Ovary (tissue), 7 donors: ENCODE measurements at regions not wholly inside any gene's neighbourhood (a gene's known extent, or its start where the extent isn't known, plus 50 kb on each side); places are given as distances from the start of the nearest gene placed in this dataset.
"Not testable (repeated sequence)": the region's sequence is repeated elsewhere in the genome, so short reads cannot be mapped to it uniquely, and the experiment has no call there.

ENCODE experiments used
- DNase-seq, 5 donors: peaks; one replicate each; pipeline ENCODE4 v3.0.0-alpha.2; 2019 to 2020
- H3K27ac ChIP-seq, 2 donors: fragments of 200-600 bp; one replicate each; pipeline versions ENCODE4 v1.5.1 to v1.8.0; 2019 to 2022
- H3K27me3 ChIP-seq: fragments of 200-600 bp; one replicate; pipeline ENCODE4 v1.8.0; 2022
- H3K36me3 ChIP-seq: fragments of 200-600 bp; sonication (generic); one replicate; pipeline ENCODE4 v1.5.1; 2019
- H3K4me1 ChIP-seq: one replicate; pipeline ENCODE4 v1.8.1; 2013; ENCODE audit warnings: mild to moderate bottlenecking, moderate library complexity; ENCODE audit not compliant: insufficient read depth
- H3K4me3 ChIP-seq: fragments of 200-600 bp; sonication (generic); one replicate; pipeline ENCODE4 v1.5.1; 2017
- H3K9me3 ChIP-seq, 2 donors: fragments of 200-600 bp in 1 of 2; sonication (generic) in 1 of 2; one replicate each; pipeline versions ENCODE4 v1.5.1 to v1.8.1; 2013 to 2019; ENCODE audit warnings: mild to moderate bottlenecking in 1 of 2, moderate library complexity in 1 of 2
- CTCF ChIP-seq, 3 donors: fragments of 450-650 bp in 2 of 3; fragments of 200-600 bp in 1 of 3; IDR thresholded peaks; one replicate each; pipeline versions ENCODE4 v1.5.1 to v1.8.0; 2016 to 2022; ENCODE audit warnings: antibody characterized with exemption in 3 of 3, mild to moderate bottlenecking in 1 of 3
- EP300 ChIP-seq: sonication (generic); formaldehyde crosslinking; IDR thresholded peaks from one replicate; pipeline ENCODE4 v1.6.1; 2017; ENCODE audit warnings: antibody characterized with exemption
- POLR2A ChIP-seq: fragments of 450-650 bp; IDR thresholded peaks from one replicate; pipeline ENCODE4 v1.6.1; 2017; ENCODE audit warnings: antibody characterized with exemption, mild to moderate bottlenecking, moderate library complexity
- WGBS, 3 donors: extraction: QIAGEN DNeasy Blood & Tissue Kit in 1 of 3; methylation state at CpG; one replicate each; pipeline versions ENCODE4 v1.1.5 to v1.1.7; 2013 to 2017; 5-methylcytosine and 5-hydroxymethylcytosine counted together
- intact Hi-C, 4 donors: fragments of 100-400 bp; cut with DNase I; formaldehyde crosslinking; loops; one replicate each; pipeline versions ENCODE4 v1.11.0 to v1.15.1; 2022 to 2023
- donor health status: DM: no; HTN: no; CAD: no; lungs with moderate emphysema.
- donor health status: DM: no; HTN: no; CAD: no.
- donor health status: Bipolar disorder and iron deficiency.
- donor health status: DM: no; HTN: no; CAD: no.
- donor health status: DM: yes; HTN: yes; CAD: no.

- H3K36me3 ChIP-seq: no peaks in the 10 kb centered on the region
- no peaks in the 10 kb centered on the region for H3K4me1 ChIP-seq
- no peaks in the 10 kb centered on the region for H3K27me3 ChIP-seq
- no peak for TF ChIP-seq CTCF (IDR thresholded peaks at IDR 0.05)
- TF ChIP-seq POLR2A: no peak
- no peak for TF ChIP-seq EP300
- no peak for DNase-seq
- intact Hi-C loops: no loop called here
- H3K27ac ChIP-seq: no peak overlapping the region
- H3K9me3 ChIP-seq: no peaks in the 10 kb centered on the region
- no peak overlapping the region for H3K4me3 ChIP-seq
Observed at GRCh38 chr4:135927651-135928050, 1604.6 kb downstream of the PCDH18 start.

DNA sequence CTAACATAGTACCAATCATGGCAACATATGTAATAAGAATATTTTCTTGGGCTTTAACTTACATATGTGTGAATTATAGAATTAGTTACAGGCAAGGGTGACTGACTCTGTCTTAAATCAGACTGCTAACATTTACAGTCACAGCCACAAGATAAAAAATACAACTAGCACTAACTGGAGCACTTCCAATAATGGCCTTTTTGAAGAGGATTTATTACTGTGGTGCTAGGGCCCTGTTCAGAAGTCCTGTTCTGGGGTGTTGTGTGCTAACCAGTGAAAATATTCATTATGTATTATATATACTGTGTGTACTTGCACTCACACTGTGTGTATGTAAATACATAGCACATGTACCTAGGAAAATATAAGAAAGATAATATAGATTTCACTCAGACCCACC lies 1611.2 kb downstream of the PCDH18 start:
- no peaks in the 10 kb centered on the region for H3K27me3 ChIP-seq

DNA sequence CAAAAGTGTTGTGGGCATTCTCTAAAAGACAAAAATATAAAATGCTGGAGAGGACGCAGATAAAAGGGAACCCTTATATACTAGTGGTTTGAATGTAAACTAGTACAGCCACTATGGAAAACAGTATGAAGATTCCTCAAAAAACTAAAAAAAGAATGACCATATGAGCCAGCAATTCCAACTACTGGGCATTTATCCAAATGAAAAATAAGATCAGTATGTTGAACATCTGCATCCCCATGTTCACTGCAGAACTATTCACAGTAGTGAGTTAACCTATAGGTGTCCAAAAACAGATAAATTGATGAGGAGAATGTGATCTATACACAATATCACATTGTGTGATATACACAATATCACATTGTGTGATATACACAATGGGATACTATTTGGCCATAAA lies 1615.3 kb downstream of the PCDH18 start:
- no peak for DNase-seq
- Histone ChIP-seq H3K4me1 (no peaks in the 10 kb centered on the region), H3K9me3 (no peaks in the 10 kb centered on the region), H3K27ac (no peak overlapping the region), H3K4me3 (no peak overlapping the region), H3K36me3 (no peaks in the 10 kb centered on the region), H3K27me3 (no peaks in the 10 kb centered on the region)
- no peak for TF ChIP-seq CTCF (IDR thresholded peaks at IDR 0.05)
- TF ChIP-seq EP300: no peak
- no peak for TF ChIP-seq POLR2A
- WGBS, 3 donors: 47 to 57% (median 53%) methylated on average over 1 of the region's 1 CpG
- intact Hi-C loops: no loop called here

More for the DNA sequence above, 1611.2 kb downstream of the PCDH18 start:
- DNase-seq: no peak
- Histone ChIP-seq H3K4me3 (no peak overlapping the region), H3K36me3 (no peaks in the 10 kb centered on the region), H3K9me3 (no peaks in the 10 kb centered on the region), H3K27ac (no peak overlapping the region), H3K4me1 (no peaks in the 10 kb centered on the region)
- intact Hi-C loops: no loop called here
- TF ChIP-seq CTCF (IDR thresholded peaks at IDR 0.05) (no peak), EP300 (no peak), POLR2A (no peak)

- Histone ChIP-seq H3K4me3 (no peak overlapping the region), H3K4me1 (no peaks in the 10 kb centered on the region), H3K9me3 (no peaks in the 10 kb centered on the region), H3K27me3 (no peaks in the 10 kb centered on the region), H3K27ac (no peak overlapping the region), H3K36me3 (no peaks in the 10 kb centered on the region)
- no peak for TF ChIP-seq EP300
- no peak for TF ChIP-seq POLR2A
- no peak for TF ChIP-seq CTCF (IDR thresholded peaks at IDR 0.05)
- DNase-seq: no peak
- intact Hi-C loops: no loop called here
Observed at GRCh38 chr4:135900956-135901355, 1631.3 kb downstream of the PCDH18 start.

- 31 to 46% (median 37%) methylated on average over 10 of the region's 10 CpGs for WGBS, 3 donors
- H3K36me3 ChIP-seq, H3K27ac ChIP-seq, H3K4me1 ChIP-seq, H3K9me3 ChIP-seq, H3K4me3 ChIP-seq, H3K27me3 ChIP-seq, DNase-seq, intact Hi-C loops: not testable (repeated sequence)
Observed at GRCh38 chr4:135864304-135864703, 1662.7 kb upstream of the PABPC4L start.
